Esophagus squamous epithelium (tissue), 4 donors: ENCODE measurements at regions not wholly inside any gene's neighbourhood (a gene's known extent, or its start where the extent isn't known, plus 50 kb on each side); places are given as distances from the start of the nearest gene placed in this dataset.

Experiments used
- CTCF ChIP-seq, 6 experiments: fragments of 450-650 bp in 4 of 6; fragments of 200-600 bp in 2 of 6; sonication (generic) in 2 of 6; IDR thresholded peaks; one replicate each; pipeline ENCODE4 v1.5.1; 2016 to 2019; ENCODE audit warnings: antibody characterized with exemption in 6 of 6, mild to moderate bottlenecking in 4 of 6, moderate library complexity in 4 of 6
- POLR2A ChIP-seq, 4 donors: fragments of 450-650 bp; IDR thresholded peaks; one replicate each; pipeline ENCODE4 v1.6.1; 2017; ENCODE audit warnings: antibody characterized with exemption in 4 of 4, mild to moderate bottlenecking in 4 of 4, moderate library complexity in 3 of 4

GRCh38 chr6:55994531-55994930 is 119.1 kb upstream of the BMP5 start:
- no peak for TF ChIP-seq CTCF (IDR thresholded peaks at IDR 0.05)
- TF ChIP-seq POLR2A (IDR thresholded peaks at IDR 0.05): no peak
